ENCODE measurements at regions not wholly inside any gene's neighbourhood (a gene's known extent, or its start where the extent isn't known, plus 50 kb on each side); places are given as distances from the start of the nearest gene placed in this dataset.

DNA sequence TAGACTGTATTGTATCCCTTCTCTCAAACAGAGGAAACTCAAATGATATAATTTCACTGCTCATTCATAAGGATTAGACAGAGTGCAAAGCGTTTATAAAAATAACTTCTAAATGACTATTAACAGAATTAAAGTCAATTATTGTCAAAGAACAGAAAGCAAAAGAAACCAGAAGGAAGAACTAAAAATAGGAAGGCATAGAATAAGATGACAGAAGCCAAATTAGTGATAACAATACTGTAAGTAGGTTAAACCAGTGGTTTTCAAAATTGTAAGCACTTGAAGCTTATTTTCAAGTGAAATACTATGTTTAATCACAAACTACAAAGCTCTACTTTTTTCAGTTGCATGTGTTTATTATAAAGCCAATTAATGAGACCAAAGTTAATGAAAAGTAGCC lies 305.2 kb downstream of the PPP1R2C start:
- no peak for DNase-seq (ENCODE audit: low read depth)
- H3K9ac ChIP-seq (ENCODE audit: low read length), result no peak overlapping the region
- no peaks in the 10 kb centered on the region for H3K36me3 ChIP-seq (ENCODE audit: control insufficient read depth, insufficient read depth, low read length, severe bottlenecking)
- H3K27me3 ChIP-seq (replicated peaks; ENCODE audit: control insufficient read depth, insufficient read depth, low read length), result peaks cover 3% of the 10 kb centered on the region
- H3K4me3 ChIP-seq (ENCODE audit: low read length), result no peak overlapping the region
- H3K9me3 ChIP-seq (ENCODE audit: control insufficient read depth, low read length), result no peaks in the 10 kb centered on the region
- no peaks in the 10 kb centered on the region for H3K4me1 ChIP-seq (ENCODE audit: control insufficient read depth, insufficient read depth, low read length)

GRCh38 chrX:42466332-42467046 lies 311.5 kb downstream of the PPP1R2C start:
- no peak for DNase-seq (ENCODE audit: low read depth)
- Histone ChIP-seq H3K9ac (ENCODE audit: low read length) (no peak overlapping the region), H3K9me3 (ENCODE audit: control insufficient read depth, low read length) (no peaks in the 10 kb centered on the region), H3K4me1 (ENCODE audit: control insufficient read depth, insufficient read depth, low read length) (no peaks in the 10 kb centered on the region), H3K4me3 (ENCODE audit: low read length) (no peak overlapping the region), H3K27me3 (replicated peaks; ENCODE audit: control insufficient read depth, insufficient read depth, low read length) (peaks cover 8% of the 10 kb centered on the region), H3K36me3 (ENCODE audit: control insufficient read depth, insufficient read depth, low read length, severe bottlenecking) (no peaks in the 10 kb centered on the region)

GRCh38 chrX:42465821-42466220 lies 312.1 kb downstream of the PPP1R2C start:
- no peak overlapping the region for H3K9ac ChIP-seq (ENCODE audit: low read length)
- H3K36me3 ChIP-seq (ENCODE audit: control insufficient read depth, insufficient read depth, low read length, severe bottlenecking), result no peaks in the 10 kb centered on the region
- H3K4me3 ChIP-seq (ENCODE audit: low read length), result no peak overlapping the region
- no peaks in the 10 kb centered on the region for H3K9me3 ChIP-seq (ENCODE audit: control insufficient read depth, low read length)
- H3K4me1 ChIP-seq (ENCODE audit: control insufficient read depth, insufficient read depth, low read length), result no peaks in the 10 kb centered on the region
- peaks cover 8% of the 10 kb centered on the region for H3K27me3 ChIP-seq (replicated peaks; ENCODE audit: control insufficient read depth, insufficient read depth, low read length)
- no peak for DNase-seq (ENCODE audit: low read depth)

- Histone ChIP-seq H3K4me1 (ENCODE audit: control insufficient read depth, insufficient read depth, low read length) (no peaks in the 10 kb centered on the region), H3K27me3 (replicated peaks; ENCODE audit: control insufficient read depth, insufficient read depth, low read length) (peaks cover 8% of the 10 kb centered on the region), H3K9ac (ENCODE audit: low read length) (no peak overlapping the region), H3K36me3 (ENCODE audit: control insufficient read depth, insufficient read depth, low read length, severe bottlenecking) (no peaks in the 10 kb centered on the region), H3K4me3 (ENCODE audit: low read length) (no peak overlapping the region), H3K9me3 (ENCODE audit: control insufficient read depth, low read length) (no peaks in the 10 kb centered on the region)
- DNase-seq (ENCODE audit: low read depth), result no peak
These were observed 314.1 kb downstream of the PPP1R2C start for GRCh38 chrX:42463706-42464490.

DNA sequence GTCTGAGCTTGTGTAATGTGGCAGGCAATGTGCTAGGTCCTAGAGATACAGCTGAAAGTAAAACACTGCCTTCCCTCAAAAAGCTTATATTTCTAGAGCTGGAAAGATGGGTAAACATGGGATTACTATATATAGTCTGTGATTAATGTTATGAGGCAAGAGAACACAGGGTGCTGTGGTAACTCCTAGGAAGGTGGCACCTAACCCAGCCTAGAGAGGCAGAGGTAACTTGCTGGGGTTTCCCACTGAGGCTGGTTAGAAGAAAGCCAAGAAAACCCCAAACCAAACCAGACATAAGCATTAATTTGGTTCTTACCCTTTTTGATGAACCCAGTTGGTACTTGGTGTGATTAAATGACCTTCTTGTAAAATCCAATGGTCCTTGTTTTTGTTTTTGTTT lies 315.0 kb downstream of the PPP1R2C start:
- H3K4me3 ChIP-seq (ENCODE audit: low read length), result no peak overlapping the region
- H3K9me3 ChIP-seq (ENCODE audit: control insufficient read depth, low read length), result no peaks in the 10 kb centered on the region
- H3K27me3 ChIP-seq (replicated peaks; ENCODE audit: control insufficient read depth, insufficient read depth, low read length), result peaks cover 8% of the 10 kb centered on the region
- DNase-seq (ENCODE audit: low read depth), result no peak
- H3K36me3 ChIP-seq (ENCODE audit: control insufficient read depth, insufficient read depth, low read length, severe bottlenecking), result no peaks in the 10 kb centered on the region
- no peak overlapping the region for H3K9ac ChIP-seq (ENCODE audit: low read length)
- H3K4me1 ChIP-seq (ENCODE audit: control insufficient read depth, insufficient read depth, low read length), result no peaks in the 10 kb centered on the region

DNA sequence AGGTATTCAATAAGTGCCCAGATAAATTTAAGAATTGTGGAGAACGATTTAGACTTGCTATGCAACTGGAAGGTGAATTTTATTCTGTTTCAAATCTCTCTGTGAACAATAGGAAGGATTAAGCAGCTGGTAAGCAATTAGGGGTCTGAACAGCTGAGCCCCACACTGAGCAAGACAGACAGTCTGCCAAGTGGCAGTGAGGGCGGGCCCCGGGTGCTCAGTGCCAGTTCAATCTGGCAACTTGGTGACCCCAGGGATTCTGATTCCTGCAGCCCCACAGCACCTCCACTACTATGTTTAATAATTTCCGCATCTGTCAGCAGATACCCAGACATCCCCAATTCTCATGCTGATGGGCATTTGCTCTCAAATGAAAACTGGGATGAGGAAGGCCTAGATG lies 317.3 kb downstream of the PPP1R2C start:
- H3K4me1 ChIP-seq (ENCODE audit: control insufficient read depth, insufficient read depth, low read length), result no peaks in the 10 kb centered on the region
- no peaks in the 10 kb centered on the region for H3K9me3 ChIP-seq (ENCODE audit: control insufficient read depth, low read length)
- no peaks in the 10 kb centered on the region for H3K36me3 ChIP-seq (ENCODE audit: control insufficient read depth, insufficient read depth, low read length, severe bottlenecking)
- no peak overlapping the region for H3K4me3 ChIP-seq (ENCODE audit: low read length)
- H3K27me3 ChIP-seq (replicated peaks; ENCODE audit: control insufficient read depth, insufficient read depth, low read length), result peaks cover 8% of the 10 kb centered on the region
- no peak for DNase-seq (ENCODE audit: low read depth)
- H3K9ac ChIP-seq (ENCODE audit: low read length), result no peak overlapping the region

DNA sequence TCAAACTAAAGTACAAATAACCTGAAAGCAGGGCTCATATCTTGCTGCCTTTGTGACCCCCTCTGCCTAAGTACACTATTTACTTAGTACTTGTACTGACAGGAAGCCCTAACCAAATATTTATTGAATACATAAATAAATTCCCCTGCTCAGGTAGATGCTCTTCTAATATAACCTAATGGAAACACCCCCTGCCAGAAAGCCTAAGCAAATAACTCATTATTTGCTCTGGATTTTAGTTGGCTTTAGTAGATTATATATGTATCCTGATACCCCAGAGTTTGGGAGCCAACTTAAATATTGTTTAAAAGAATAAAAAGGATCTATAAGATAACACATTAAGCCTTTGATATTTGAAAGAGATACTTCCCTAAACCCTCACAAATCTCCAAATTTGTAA lies 318.2 kb downstream of the PPP1R2C start:
- peaks cover 3% of the 10 kb centered on the region for H3K27me3 ChIP-seq (replicated peaks; ENCODE audit: control insufficient read depth, insufficient read depth, low read length)
- H3K9me3 ChIP-seq (ENCODE audit: control insufficient read depth, low read length), result no peaks in the 10 kb centered on the region
- no peak overlapping the region for H3K4me3 ChIP-seq (ENCODE audit: low read length)
- no peak for DNase-seq (ENCODE audit: low read depth)
- H3K9ac ChIP-seq (ENCODE audit: low read length), result no peak overlapping the region
- no peaks in the 10 kb centered on the region for H3K4me1 ChIP-seq (ENCODE audit: control insufficient read depth, insufficient read depth, low read length)
- no peaks in the 10 kb centered on the region for H3K36me3 ChIP-seq (ENCODE audit: control insufficient read depth, insufficient read depth, low read length, severe bottlenecking)

- no peak for DNase-seq (ENCODE audit: low read depth)
- no peaks in the 10 kb centered on the region for H3K4me1 ChIP-seq (ENCODE audit: control insufficient read depth, insufficient read depth, low read length)
- no peaks in the 10 kb centered on the region for H3K27me3 ChIP-seq (replicated peaks; ENCODE audit: control insufficient read depth, insufficient read depth, low read length)
- no peak overlapping the region for H3K9ac ChIP-seq (ENCODE audit: low read length)
- no peak overlapping the region for H3K4me3 ChIP-seq (ENCODE audit: low read length)
- no peaks in the 10 kb centered on the region for H3K36me3 ChIP-seq (ENCODE audit: control insufficient read depth, insufficient read depth, low read length, severe bottlenecking)
- peaks cover 6% of the 10 kb centered on the region for H3K9me3 ChIP-seq (ENCODE audit: control insufficient read depth, low read length)
These were observed 321.7 kb downstream of the PPP1R2C start for GRCh38 chrX:42456176-42456700.

DNA sequence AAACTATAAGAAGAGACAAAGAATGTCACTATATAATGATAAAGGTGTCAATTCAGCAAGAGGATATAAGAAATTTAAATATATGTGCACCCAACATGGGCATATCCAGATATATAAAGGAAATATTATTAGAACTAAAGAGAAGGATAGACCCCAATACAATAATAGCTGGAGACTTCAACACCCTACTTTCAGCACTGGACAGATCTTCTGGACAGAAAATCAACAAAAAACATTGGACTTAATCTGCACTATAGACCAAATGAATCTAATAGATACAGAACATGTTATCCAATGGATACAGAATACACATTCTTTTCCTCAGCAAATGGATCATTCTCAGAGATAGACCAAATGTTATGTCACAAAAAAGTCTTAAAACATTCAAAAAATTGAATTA lies 327.7 kb downstream of the PPP1R2C start:
- Histone ChIP-seq H3K36me3 (ENCODE audit: control insufficient read depth, insufficient read depth, low read length, severe bottlenecking) (no peaks in the 10 kb centered on the region), H3K4me1 (ENCODE audit: control insufficient read depth, insufficient read depth, low read length) (no peaks in the 10 kb centered on the region), H3K4me3 (ENCODE audit: low read length) (no peak overlapping the region), H3K9ac (ENCODE audit: low read length) (no peak overlapping the region), H3K9me3 (ENCODE audit: control insufficient read depth, low read length) (peaks cover 16% of the 10 kb centered on the region), H3K27me3 (replicated peaks; ENCODE audit: control insufficient read depth, insufficient read depth, low read length) (no peaks in the 10 kb centered on the region)
- no peak for DNase-seq (ENCODE audit: low read depth)

- DNase-seq (ENCODE audit: low read depth), result no peak
- no peak overlapping the region for H3K9ac ChIP-seq (ENCODE audit: low read length)
- H3K4me1 ChIP-seq (ENCODE audit: control insufficient read depth, insufficient read depth, low read length), result no peaks in the 10 kb centered on the region
- no peaks in the 10 kb centered on the region for H3K36me3 ChIP-seq (ENCODE audit: control insufficient read depth, insufficient read depth, low read length, severe bottlenecking)
- H3K4me3 ChIP-seq (ENCODE audit: low read length), result no peak overlapping the region
- peaks cover 17% of the 10 kb centered on the region for H3K9me3 ChIP-seq (ENCODE audit: control insufficient read depth, low read length)
- H3K27me3 ChIP-seq (replicated peaks; ENCODE audit: control insufficient read depth, insufficient read depth, low read length), result peaks cover 9% of the 10 kb centered on the region
These were observed 334.7 kb downstream of the PPP1R2C start for GRCh38 chrX:42443267-42443666.

DNA sequence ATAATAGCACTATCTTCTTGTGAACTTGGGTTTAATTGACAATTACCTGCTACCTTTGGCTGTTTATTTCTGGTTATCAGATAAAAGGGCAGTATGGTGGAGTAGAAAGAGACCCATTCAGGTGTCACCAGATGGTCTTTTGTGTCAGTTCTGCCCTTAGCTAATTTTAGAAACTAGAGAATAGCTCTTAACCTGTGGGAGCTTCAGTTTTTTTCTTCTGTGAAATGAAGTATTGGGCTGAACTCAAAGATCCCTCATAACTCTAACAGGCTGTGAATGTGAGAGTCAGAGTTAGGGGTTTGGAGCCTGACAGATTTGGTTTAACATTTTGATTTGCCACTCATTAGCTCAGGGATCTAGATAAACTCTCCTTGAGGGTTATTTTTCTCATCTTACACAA lies 335.2 kb downstream of the PPP1R2C start:
- Histone ChIP-seq H3K9ac (ENCODE audit: low read length) (no peak overlapping the region), H3K36me3 (ENCODE audit: control insufficient read depth, insufficient read depth, low read length, severe bottlenecking) (no peaks in the 10 kb centered on the region), H3K4me3 (ENCODE audit: low read length) (no peak overlapping the region), H3K9me3 (ENCODE audit: control insufficient read depth, low read length) (peaks cover 17% of the 10 kb centered on the region), H3K4me1 (ENCODE audit: control insufficient read depth, insufficient read depth, low read length) (no peaks in the 10 kb centered on the region), H3K27me3 (replicated peaks; ENCODE audit: control insufficient read depth, insufficient read depth, low read length) (peaks cover 9% of the 10 kb centered on the region)
- no peak for DNase-seq (ENCODE audit: low read depth)

All from adipocyte (in vitro differentiated cells).